ENCODE measurements at regions not wholly inside any gene's neighbourhood (a gene's known extent, or its start where the extent isn't known, plus 50 kb on each side); places are given as distances from the start of the nearest gene placed in this dataset.

GRCh38 chr6:170152124-170152926 lies 138.6 kb downstream of the DLL1 start:
- H3K9me3 ChIP-seq (ENCODE audit: control insufficient read depth in 1 of 2, low read length in 2 of 2): no peaks in the 10 kb centered on the region
- H3K4me3 ChIP-seq (ENCODE audit: low read depth in 1 of 2, low read length in 2 of 2): no peak overlapping the region
- peaks cover 15 to 19% of the 10 kb centered on the region in 2 donors for H3K4me1 ChIP-seq (ENCODE audit: control insufficient read depth in 1 of 2, insufficient read depth in 2 of 2, low read length in 2 of 2)
- H3K27me3 ChIP-seq (ENCODE audit: control insufficient read depth in 1 of 2, insufficient read depth in 2 of 2, low read length in 2 of 2): peaks cover 0 to under 1% of the 10 kb centered on the region in 2 donors
- no peaks in the 10 kb centered on the region for H3K36me3 ChIP-seq (ENCODE audit: control insufficient read depth in 1 of 2, insufficient read depth in 2 of 2, low read length in 2 of 2)
- H3K27ac ChIP-seq (ENCODE audit: low read depth, low read length): peak overlapping the region; percentile 20
- no peak overlapping the region for H3K9ac ChIP-seq (ENCODE audit: low read depth in 1 of 2, low read length in 2 of 2)

GRCh38 chr6:170151804-170152123 lies 139.1 kb downstream of the DLL1 start:
- H3K9ac ChIP-seq (ENCODE audit: low read depth in 1 of 2, low read length in 2 of 2): no peak overlapping the region
- H3K27ac ChIP-seq (ENCODE audit: low read depth, low read length): peak overlapping the region; percentile 20
- H3K27me3 ChIP-seq (ENCODE audit: control insufficient read depth in 1 of 2, insufficient read depth in 2 of 2, low read length in 2 of 2): peaks cover 0 to 3% of the 10 kb centered on the region in 2 donors
- H3K9me3 ChIP-seq (ENCODE audit: control insufficient read depth in 1 of 2, low read length in 2 of 2): no peaks in the 10 kb centered on the region
- H3K36me3 ChIP-seq (ENCODE audit: control insufficient read depth in 1 of 2, insufficient read depth in 2 of 2, low read length in 2 of 2): no peaks in the 10 kb centered on the region
- no peak overlapping the region for H3K4me3 ChIP-seq (ENCODE audit: low read depth in 1 of 2, low read length in 2 of 2)
- peaks cover 15 to 22% of the 10 kb centered on the region in 2 donors for H3K4me1 ChIP-seq (ENCODE audit: control insufficient read depth in 1 of 2, insufficient read depth in 2 of 2, low read length in 2 of 2)

DNA sequence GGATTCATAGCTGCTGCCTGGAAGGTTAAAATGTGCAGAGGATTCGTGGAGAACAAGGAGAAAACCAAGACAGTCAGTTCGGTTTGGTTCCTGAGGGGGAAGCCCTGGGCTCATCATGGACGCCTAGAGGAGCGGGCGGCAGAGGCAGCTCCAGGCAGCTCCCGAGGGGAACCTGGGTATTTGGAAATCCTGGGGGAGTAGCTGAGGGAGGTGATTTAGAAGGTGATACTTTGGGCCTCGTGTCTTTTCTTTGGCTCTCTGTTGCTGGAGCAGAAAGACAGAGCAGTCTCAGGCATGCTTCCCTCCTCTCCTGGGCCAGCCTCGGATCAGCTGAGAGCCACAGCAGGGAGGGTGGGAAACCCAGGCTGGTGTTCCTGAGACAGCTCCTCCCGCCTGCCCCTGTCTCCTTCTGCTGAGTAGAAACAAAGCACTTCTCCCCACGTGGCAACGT lies 139.5 kb downstream of the DLL1 start:
- H3K27ac ChIP-seq (ENCODE audit: low read depth, low read length): peak overlapping the region; percentile 20
- H3K9ac ChIP-seq (ENCODE audit: low read depth in 1 of 2, low read length in 2 of 2): no peak overlapping the region
- H3K4me1 ChIP-seq (ENCODE audit: control insufficient read depth in 1 of 2, insufficient read depth in 2 of 2, low read length in 2 of 2): peaks cover 15 to 22% of the 10 kb centered on the region in 2 donors
- no peak overlapping the region for H3K4me3 ChIP-seq (ENCODE audit: low read depth in 1 of 2, low read length in 2 of 2)
- H3K27me3 ChIP-seq (ENCODE audit: control insufficient read depth in 1 of 2, insufficient read depth in 2 of 2, low read length in 2 of 2): peaks cover 0 to 3% of the 10 kb centered on the region in 2 donors
- no peaks in the 10 kb centered on the region for H3K9me3 ChIP-seq (ENCODE audit: control insufficient read depth in 1 of 2, low read length in 2 of 2)
- no peaks in the 10 kb centered on the region for H3K36me3 ChIP-seq (ENCODE audit: control insufficient read depth in 1 of 2, insufficient read depth in 2 of 2, low read length in 2 of 2)

- Histone ChIP-seq H3K4me3 (ENCODE audit: low read depth in 1 of 2, low read length in 2 of 2) (no peak overlapping the region), H3K4me1 (ENCODE audit: control insufficient read depth in 1 of 2, insufficient read depth in 2 of 2, low read length in 2 of 2) (peaks cover 15 to 25% of the 10 kb centered on the region in 2 donors), H3K9me3 (ENCODE audit: control insufficient read depth in 1 of 2, low read length in 2 of 2) (no peaks in the 10 kb centered on the region), H3K36me3 (ENCODE audit: control insufficient read depth in 1 of 2, insufficient read depth in 2 of 2, low read length in 2 of 2) (no peaks in the 10 kb centered on the region), H3K27ac (ENCODE audit: low read depth, low read length) (no peak overlapping the region), H3K27me3 (ENCODE audit: control insufficient read depth in 1 of 2, insufficient read depth in 2 of 2, low read length in 2 of 2) (peaks cover 0 to 3% of the 10 kb centered on the region in 2 donors), H3K9ac (ENCODE audit: low read depth in 1 of 2, low read length in 2 of 2) (no peak overlapping the region)
These were observed 140.3 kb downstream of the DLL1 start for GRCh38 chr6:170150590-170150945.

- Histone ChIP-seq H3K4me1 (ENCODE audit: control insufficient read depth in 1 of 2, insufficient read depth in 2 of 2, low read length in 2 of 2) (peaks cover 15 to 30% of the 10 kb centered on the region in 2 donors), H3K9ac (ENCODE audit: low read depth in 1 of 2, low read length in 2 of 2) (no peak overlapping the region), H3K27ac (ENCODE audit: low read depth, low read length) (no peak overlapping the region), H3K36me3 (ENCODE audit: control insufficient read depth in 1 of 2, insufficient read depth in 2 of 2, low read length in 2 of 2) (no peaks in the 10 kb centered on the region), H3K27me3 (ENCODE audit: control insufficient read depth in 1 of 2, insufficient read depth in 2 of 2, low read length in 2 of 2) (peaks cover 0 to 3% of the 10 kb centered on the region in 2 donors), H3K4me3 (ENCODE audit: low read depth in 1 of 2, low read length in 2 of 2) (no peak overlapping the region), H3K9me3 (ENCODE audit: control insufficient read depth in 1 of 2, low read length in 2 of 2) (no peaks in the 10 kb centered on the region)
These were observed 140.9 kb downstream of the DLL1 start for GRCh38 chr6:170149681-170150589.

DNA sequence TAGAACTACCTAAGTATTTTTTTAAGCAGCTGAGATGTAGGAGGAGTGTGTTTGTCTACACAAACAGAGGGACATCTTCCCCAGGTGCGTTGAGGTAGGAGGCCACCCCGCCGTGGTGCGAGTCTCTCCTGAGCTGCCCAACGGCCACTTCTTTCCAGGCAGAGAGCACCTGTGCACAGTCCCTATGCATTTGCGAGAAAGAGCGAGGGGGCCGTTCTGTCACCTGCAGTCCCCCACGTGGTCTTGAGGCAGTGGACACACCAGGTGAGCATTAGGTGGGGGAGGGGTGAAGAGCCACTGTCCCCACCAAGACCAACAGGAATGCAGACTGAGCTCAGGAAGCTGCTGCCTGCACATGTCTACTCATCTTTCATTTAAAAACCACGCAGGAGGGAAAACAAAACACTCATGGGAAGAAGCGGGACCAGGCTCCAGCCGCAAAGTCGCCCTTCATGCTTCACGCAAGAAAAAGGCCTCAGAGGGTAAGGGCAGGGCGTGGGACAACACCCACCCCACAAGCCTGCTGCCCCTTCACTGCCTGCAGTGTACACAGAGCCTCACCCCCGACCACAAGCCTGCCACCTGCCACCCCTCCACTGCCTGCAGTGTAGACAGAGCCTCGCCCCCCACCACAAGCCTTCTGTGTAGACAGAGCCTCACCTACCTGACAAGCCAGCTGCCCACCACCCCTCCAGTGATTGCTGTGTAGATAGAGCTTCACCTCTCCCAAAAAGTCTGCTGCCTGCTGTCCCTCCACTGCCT lies 142.0 kb downstream of the DLL1 start:
- no peak overlapping the region for H3K4me3 ChIP-seq (ENCODE audit: low read depth in 1 of 2, low read length in 2 of 2)
- no peaks in the 10 kb centered on the region for H3K36me3 ChIP-seq (ENCODE audit: control insufficient read depth in 1 of 2, insufficient read depth in 2 of 2, low read length in 2 of 2)
- H3K4me1 ChIP-seq (ENCODE audit: control insufficient read depth in 1 of 2, insufficient read depth in 2 of 2, low read length in 2 of 2): peaks cover 15 to 30% of the 10 kb centered on the region in 2 donors
- no peak overlapping the region for H3K27ac ChIP-seq (ENCODE audit: low read depth, low read length)
- H3K27me3 ChIP-seq (ENCODE audit: control insufficient read depth in 1 of 2, insufficient read depth in 2 of 2, low read length in 2 of 2): peaks cover 0 to 3% of the 10 kb centered on the region in 2 donors
- H3K9me3 ChIP-seq (ENCODE audit: control insufficient read depth in 1 of 2, low read length in 2 of 2): peaks cover 0 to 7% of the 10 kb centered on the region in 2 donors
- no peak overlapping the region for H3K9ac ChIP-seq (ENCODE audit: low read depth in 1 of 2, low read length in 2 of 2)

- Histone ChIP-seq H3K9ac (ENCODE audit: low read depth in 1 of 2, low read length in 2 of 2) (no peak overlapping the region), H3K4me3 (ENCODE audit: low read depth in 1 of 2, low read length in 2 of 2) (no peak overlapping the region), H3K36me3 (ENCODE audit: control insufficient read depth in 1 of 2, insufficient read depth in 2 of 2, low read length in 2 of 2) (no peaks in the 10 kb centered on the region), H3K27me3 (ENCODE audit: control insufficient read depth in 1 of 2, insufficient read depth in 2 of 2, low read length in 2 of 2) (peaks cover 0 to 3% of the 10 kb centered on the region in 2 donors), H3K9me3 (ENCODE audit: control insufficient read depth in 1 of 2, low read length in 2 of 2) (peaks cover 0 to 7% of the 10 kb centered on the region in 2 donors), H3K4me1 (ENCODE audit: control insufficient read depth in 1 of 2, insufficient read depth in 2 of 2, low read length in 2 of 2) (peaks cover 14 to 26% of the 10 kb centered on the region in 2 donors), H3K27ac (ENCODE audit: low read depth, low read length) (no peak overlapping the region)
These were observed 142.8 kb downstream of the DLL1 start for GRCh38 chr6:170147832-170148708.

DNA sequence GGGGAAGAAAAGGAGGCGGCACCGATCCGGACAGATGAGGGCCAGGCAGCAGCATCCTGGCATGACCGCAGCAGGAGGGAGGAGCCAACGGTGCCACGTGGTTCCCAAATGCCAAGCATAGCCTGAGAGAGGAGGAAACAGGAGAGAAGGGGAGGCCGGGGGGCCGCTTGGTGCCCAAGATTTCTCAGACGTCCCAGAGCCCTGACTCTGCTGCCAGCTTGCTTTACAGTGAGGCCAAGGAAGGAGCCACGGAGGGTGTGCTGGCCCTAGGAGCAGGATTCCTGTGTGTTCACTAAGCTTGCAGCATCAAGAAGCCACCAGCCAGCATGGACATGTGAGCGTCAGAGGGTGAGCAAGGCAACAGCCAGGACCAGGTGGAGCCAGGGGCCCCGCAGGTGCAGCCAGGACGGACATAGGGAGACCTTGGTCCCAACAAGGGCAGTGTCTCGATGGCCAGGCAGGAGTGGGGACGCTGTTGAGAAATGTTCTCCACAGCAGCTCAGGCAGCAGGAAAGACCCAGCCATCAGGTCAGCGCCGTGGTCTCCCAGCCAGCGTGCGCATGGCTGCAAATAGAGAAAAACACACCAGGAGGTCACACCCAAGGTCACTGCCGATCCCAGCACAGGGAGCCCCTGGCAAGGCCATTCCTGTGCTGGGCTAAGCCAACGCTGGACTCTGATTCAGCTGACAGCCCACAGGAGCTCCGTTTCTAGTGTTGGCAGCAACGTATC lies 143.7 kb downstream of the DLL1 start:
- no peak overlapping the region for H3K9ac ChIP-seq (ENCODE audit: low read depth in 1 of 2, low read length in 2 of 2)
- H3K27ac ChIP-seq (ENCODE audit: low read depth, low read length): no peak overlapping the region
- H3K9me3 ChIP-seq (ENCODE audit: control insufficient read depth in 1 of 2, low read length in 2 of 2): peaks cover 0 to 7% of the 10 kb centered on the region in 2 donors

GRCh38 chr6:170146640-170147039 lies 144.2 kb downstream of the DLL1 start:
- peaks cover 0 to 3% of the 10 kb centered on the region in 2 donors for H3K27me3 ChIP-seq (ENCODE audit: control insufficient read depth in 1 of 2, insufficient read depth in 2 of 2, low read length in 2 of 2)
- peaks cover 0 to 13% of the 10 kb centered on the region in 2 donors for H3K4me1 ChIP-seq (ENCODE audit: control insufficient read depth in 1 of 2, insufficient read depth in 2 of 2, low read length in 2 of 2)
- no peak overlapping the region for H3K4me3 ChIP-seq (ENCODE audit: low read depth in 1 of 2, low read length in 2 of 2)
- no peak overlapping the region for H3K27ac ChIP-seq (ENCODE audit: low read depth, low read length)
- peaks cover 0 to 7% of the 10 kb centered on the region in 2 donors for H3K9me3 ChIP-seq (ENCODE audit: control insufficient read depth in 1 of 2, low read length in 2 of 2)
- no peak overlapping the region for H3K9ac ChIP-seq (ENCODE audit: low read depth in 1 of 2, low read length in 2 of 2)
- no peaks in the 10 kb centered on the region for H3K36me3 ChIP-seq (ENCODE audit: control insufficient read depth in 1 of 2, insufficient read depth in 2 of 2, low read length in 2 of 2)

More for the DNA sequence above, 143.7 kb downstream of the DLL1 start:
- no peak overlapping the region for H3K4me3 ChIP-seq (ENCODE audit: low read depth in 1 of 2, low read length in 2 of 2)
- H3K4me1 ChIP-seq (ENCODE audit: control insufficient read depth in 1 of 2, insufficient read depth in 2 of 2, low read length in 2 of 2): peaks cover 5 to 18% of the 10 kb centered on the region in 2 donors
- H3K36me3 ChIP-seq (ENCODE audit: control insufficient read depth in 1 of 2, insufficient read depth in 2 of 2, low read length in 2 of 2): no peaks in the 10 kb centered on the region
- peaks cover 0 to 3% of the 10 kb centered on the region in 2 donors for H3K27me3 ChIP-seq (ENCODE audit: control insufficient read depth in 1 of 2, insufficient read depth in 2 of 2, low read length in 2 of 2)

All from duodenal mucosa (tissue), 2 donors.